Astrocyte of the spinal cord (primary cell): ENCODE measurements at regions not wholly inside any gene's neighbourhood (a gene's known extent, or its start where the extent isn't known, plus 50 kb on each side); places are given as distances from the start of the nearest gene placed in this dataset.

ENCODE experiments used
- DNase-seq: peaks from one replicate; pipeline ENCODE4 v3.0.0; 2011; ENCODE audit warnings: low read depth, low spot score
- H3K4me3 ChIP-seq: 2 replicates; pipeline ENCODE4 v1.5.1; 2011; ENCODE audit warnings: low read depth, mild to moderate bottlenecking, low read length, moderate library complexity
- CTCF ChIP-seq: IDR thresholded peaks from 2 replicates; pipeline ENCODE4 v1.5.1; 2012; ENCODE audit warnings: low read depth, mild to moderate bottlenecking, low read length, inconsistent platforms
- in situ Hi-C: cut with HindIII; loops from 2 replicates; pipeline ENCODE4 v1.10.0; 2017; ENCODE audit warnings: low sequenced_read_pairs

- in situ Hi-C loops, result no loop called here
- H3K4me3 ChIP-seq, result no peak overlapping the region
- DNase-seq, result no peak
- TF ChIP-seq CTCF, result no peak
Measured at GRCh38 chr12:126343321-126343720, 1278.1 kb downstream of the AACS start.

- in situ Hi-C loops, result no loop called here
- H3K4me3 ChIP-seq, result no peak overlapping the region
- no peak for DNase-seq
- TF ChIP-seq CTCF, result peak; percentile 17
Measured at GRCh38 chr12:126346087-126346486, 1280.9 kb downstream of the AACS start.

GRCh38 chr12:126347421-126347820 is 1282.2 kb downstream of the AACS start:
- TF ChIP-seq CTCF, result peak; percentile 30
- in situ Hi-C loops, result no loop called here
- no peak overlapping the region for H3K4me3 ChIP-seq
- DNase-seq, result no peak

- H3K4me3 ChIP-seq, result no peak overlapping the region
- in situ Hi-C loops, result no loop called here
- no peak for TF ChIP-seq CTCF
- DNase-seq, result no peak
Measured at GRCh38 chr12:126349383-126349782, 1284.1 kb downstream of the AACS start.

- H3K4me3 ChIP-seq, result no peak overlapping the region
- DNase-seq, result peak; percentile 64
- no peak for TF ChIP-seq CTCF
- in situ Hi-C loops, result no loop called here
Measured at GRCh38 chr12:126353604-126354003, 1288.4 kb downstream of the AACS start.

GRCh38 chr12:126354633-126355032 is 1289.4 kb downstream of the AACS start:
- TF ChIP-seq CTCF, result no peak
- in situ Hi-C loops, result no loop called here
- H3K4me3 ChIP-seq, result no peak overlapping the region
- DNase-seq, result no peak

- DNase-seq, result no peak
- no peak for TF ChIP-seq CTCF
- H3K4me3 ChIP-seq, result no peak overlapping the region
- in situ Hi-C loops, result no loop called here
Measured at GRCh38 chr12:126355346-126355745, 1290.1 kb downstream of the AACS start.
